HUES6 (cell line): ENCODE measurements at regions not wholly inside any gene's neighbourhood (a gene's known extent, or its start where the extent isn't known, plus 50 kb on each side); places are given as distances from the start of the nearest gene placed in this dataset.

Experiments used
- H3K27ac ChIP-seq: 2 replicates; pipeline ENCODE4 v1.7.0; 2013; ENCODE audit warnings: low read depth, mild to moderate bottlenecking, low read length, inconsistent platforms
- H3K27me3 ChIP-seq: 2 replicates; pipeline ENCODE4 v1.6.1; 2013; ENCODE audit warnings: low read length; ENCODE audit not compliant: control insufficient read depth, insufficient read depth
- H3K36me3 ChIP-seq: 2 replicates; pipeline ENCODE4 v1.6.1; 2013; ENCODE audit warnings: low read length; ENCODE audit not compliant: control insufficient read depth, insufficient read depth
- H3K4me1 ChIP-seq: 2 replicates; pipeline ENCODE4 v1.6.1; 2013; ENCODE audit warnings: low read length; ENCODE audit not compliant: control insufficient read depth, insufficient read depth
- H3K4me3 ChIP-seq: 2 replicates; pipeline ENCODE4 v1.5.1; 2013; ENCODE audit warnings: low read depth, low read length
- H3K9ac ChIP-seq: one replicate; pipeline ENCODE4 v1.6.1; 2013; ENCODE audit warnings: mild to moderate bottlenecking, low read length
- H3K9me3 ChIP-seq: 2 replicates; pipeline ENCODE4 v1.6.1; 2013; ENCODE audit warnings: low read depth, low read length; ENCODE audit not compliant: control insufficient read depth, insufficient read depth

- Histone ChIP-seq H3K9me3 (no peaks in the 10 kb centered on the region), H3K9ac (no peak overlapping the region), H3K27me3 (peaks cover 3% of the 10 kb centered on the region; the same call in 1 of the 2 replicates), H3K27ac (no peak overlapping the region), H3K4me3 (no peak overlapping the region), H3K36me3 (no peaks in the 10 kb centered on the region), H3K4me1 (peaks cover 12% of the 10 kb centered on the region; the same call in 1 of the 2 replicates)
Measured at GRCh38 chr14:94906577-94906976, 136.7 kb upstream of the GSC start.

- no peak overlapping the region for H3K27ac ChIP-seq
- no peak overlapping the region for H3K9ac ChIP-seq
- H3K36me3 ChIP-seq = no peaks in the 10 kb centered on the region
- no peak overlapping the region for H3K4me3 ChIP-seq
- no peaks in the 10 kb centered on the region for H3K9me3 ChIP-seq
- H3K4me1 ChIP-seq = peaks cover 12% of the 10 kb centered on the region; the same call in 1 of the 2 replicates
- H3K27me3 ChIP-seq = peaks cover 3% of the 10 kb centered on the region; the same call in 1 of the 2 replicates
Measured at GRCh38 chr14:94904636-94905035, 134.7 kb upstream of the GSC start.

GRCh38 chr14:94903883-94904282, 134.0 kb upstream of the GSC start:
- H3K4me1 ChIP-seq = peaks cover 12% of the 10 kb centered on the region; the same call in 1 of the 2 replicates
- no peak overlapping the region for H3K27ac ChIP-seq
- no peak overlapping the region for H3K9ac ChIP-seq
- no peaks in the 10 kb centered on the region for H3K36me3 ChIP-seq
- H3K9me3 ChIP-seq = no peaks in the 10 kb centered on the region
- no peak overlapping the region for H3K4me3 ChIP-seq
- H3K27me3 ChIP-seq = peaks cover 3% of the 10 kb centered on the region; the same call in 1 of the 2 replicates

GRCh38 chr14:94903338-94903737, 133.4 kb upstream of the GSC start:
- Histone ChIP-seq H3K9me3 (no peaks in the 10 kb centered on the region), H3K4me1 (peaks cover 12% of the 10 kb centered on the region; the same call in 1 of the 2 replicates), H3K9ac (no peak overlapping the region), H3K27ac (no peak overlapping the region), H3K4me3 (no peak overlapping the region), H3K36me3 (no peaks in the 10 kb centered on the region), H3K27me3 (peaks cover 3% of the 10 kb centered on the region; the same call in 1 of the 2 replicates)

DNA sequence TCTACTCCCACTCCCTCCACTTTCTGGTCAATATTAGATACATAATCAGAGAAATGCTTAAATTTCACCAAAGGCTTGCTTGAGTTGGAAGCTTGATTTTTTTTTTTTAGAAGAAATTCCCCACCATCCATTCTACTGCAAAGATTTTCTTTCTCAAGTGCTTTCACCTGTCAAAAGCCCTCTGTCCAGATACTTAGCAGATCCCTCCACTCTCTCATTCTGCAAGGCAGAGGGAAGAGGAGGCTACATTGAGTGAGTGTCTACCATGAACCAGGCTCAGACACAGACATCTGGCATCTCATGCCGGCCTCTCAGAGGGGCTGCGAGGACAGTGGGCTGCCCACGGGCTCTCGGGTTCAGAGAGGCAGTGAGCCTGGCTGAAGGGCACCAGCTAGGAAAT, 127.6 kb upstream of the GSC start:
- no peak overlapping the region for H3K9ac ChIP-seq
- H3K27me3 ChIP-seq = no peaks in the 10 kb centered on the region
- no peaks in the 10 kb centered on the region for H3K4me1 ChIP-seq
- no peak overlapping the region for H3K4me3 ChIP-seq
- no peak overlapping the region for H3K27ac ChIP-seq
- peaks cover 4% of the 10 kb centered on the region; the same call in 1 of the 2 replicates for H3K9me3 ChIP-seq
- H3K36me3 ChIP-seq = no peaks in the 10 kb centered on the region

DNA sequence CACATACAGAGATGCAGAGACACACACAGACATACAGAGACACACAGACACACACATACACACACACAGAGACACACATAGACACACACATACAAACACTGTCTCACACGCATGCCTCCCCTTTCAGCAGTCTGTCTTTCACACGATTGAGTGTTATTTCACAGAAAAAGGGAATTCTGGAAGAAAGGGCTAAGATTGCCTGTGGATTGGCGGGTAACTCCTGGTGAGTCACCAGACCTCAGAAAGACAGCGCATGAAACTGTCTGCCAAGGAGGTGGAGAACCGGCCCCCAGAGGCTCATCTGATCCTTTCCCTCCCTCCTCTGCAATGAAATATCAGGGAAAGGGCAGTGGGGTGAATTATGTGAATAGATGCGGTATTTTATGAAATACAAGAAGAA, 127.2 kb upstream of the GSC start:
- Histone ChIP-seq H3K4me1 (no peaks in the 10 kb centered on the region), H3K9me3 (peaks cover 4% of the 10 kb centered on the region; the same call in 1 of the 2 replicates), H3K9ac (no peak overlapping the region), H3K27ac (no peak overlapping the region), H3K36me3 (no peaks in the 10 kb centered on the region), H3K4me3 (no peak overlapping the region), H3K27me3 (no peaks in the 10 kb centered on the region)

- Histone ChIP-seq H3K4me3 (no peak overlapping the region), H3K36me3 (no peaks in the 10 kb centered on the region), H3K4me1 (no peaks in the 10 kb centered on the region), H3K9me3 (peaks cover 4% of the 10 kb centered on the region; the same call in 1 of the 2 replicates), H3K27ac (no peak overlapping the region), H3K27me3 (no peaks in the 10 kb centered on the region), H3K9ac (no peak overlapping the region)
Measured at GRCh38 chr14:94893411-94894160, 123.7 kb upstream of the GSC start.

DNA sequence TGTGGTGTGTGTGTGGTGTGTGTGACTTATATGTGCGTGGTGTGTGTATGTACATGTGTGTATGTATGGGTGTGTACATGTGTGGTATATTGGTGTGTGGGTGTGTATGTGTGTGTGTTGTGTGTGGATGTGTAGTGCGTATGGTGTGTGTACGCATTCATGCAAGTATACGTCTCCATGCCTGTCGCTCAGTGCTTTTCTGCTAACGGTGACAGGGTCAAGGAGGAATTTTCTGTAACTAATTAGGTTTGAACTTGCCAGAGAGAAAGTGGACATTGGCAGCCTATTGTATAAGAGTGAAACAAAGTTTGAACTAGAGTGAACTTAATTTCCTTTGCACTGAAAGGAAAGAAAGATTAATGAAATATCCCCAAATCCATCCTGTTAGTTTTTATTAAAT, 120.9 kb upstream of the GSC start:
- Histone ChIP-seq H3K27ac (no peak overlapping the region), H3K9me3 (peaks cover 4% of the 10 kb centered on the region; the same call in 1 of the 2 replicates), H3K27me3 (no peaks in the 10 kb centered on the region), H3K4me3 (no peak overlapping the region), H3K4me1 (peaks cover 5% of the 10 kb centered on the region; the same call in 1 of the 2 replicates), H3K36me3 (no peaks in the 10 kb centered on the region), H3K9ac (no peak overlapping the region)

DNA sequence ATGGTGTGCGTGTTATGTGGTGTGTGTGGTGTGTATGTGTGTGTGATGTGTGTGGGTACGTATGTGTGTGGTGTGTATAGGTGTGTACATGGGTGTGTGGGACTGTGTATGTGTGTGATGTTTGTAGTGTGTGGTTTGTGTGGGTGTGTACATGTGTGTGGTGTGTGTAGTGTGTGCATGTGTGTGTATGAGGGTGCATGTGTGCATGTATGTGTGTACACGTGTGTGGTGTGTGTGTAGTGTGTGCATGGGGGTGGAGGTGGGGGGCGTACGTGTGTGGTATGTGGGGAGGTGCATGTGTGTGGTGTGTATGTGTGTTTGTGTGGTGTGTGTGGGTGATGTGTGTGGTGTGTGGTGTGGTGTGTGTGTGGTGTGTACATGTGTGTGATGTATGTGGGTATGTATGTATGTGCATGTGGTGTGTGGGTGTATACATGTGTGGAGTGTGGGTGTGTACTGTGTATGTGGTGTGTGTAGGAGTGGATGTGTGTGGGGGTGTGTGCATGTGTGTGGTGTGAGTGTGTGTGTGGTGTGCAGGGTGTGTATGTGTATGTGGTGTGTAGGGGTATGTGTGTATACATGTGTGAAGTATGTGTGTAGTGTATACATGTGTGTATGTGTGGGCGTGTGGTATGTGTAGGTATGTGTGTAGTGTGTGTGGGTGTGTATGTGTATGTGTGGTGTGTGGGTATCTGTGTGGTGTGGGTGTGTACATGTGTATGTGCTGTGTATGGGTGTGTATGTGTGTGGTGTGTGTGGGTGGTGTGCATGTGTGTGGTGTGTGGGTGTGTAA, 119.8 kb upstream of the GSC start:
- Histone ChIP-seq H3K4me1 (peaks cover 9% of the 10 kb centered on the region; the same call in 1 of the 2 replicates), H3K27ac (no peak overlapping the region), H3K4me3 (no peak overlapping the region), H3K9me3 (no peaks in the 10 kb centered on the region; the same call in 1 of the 2 replicates), H3K9ac (no peak overlapping the region), H3K36me3 (no peaks in the 10 kb centered on the region), H3K27me3 (no peaks in the 10 kb centered on the region)

DNA sequence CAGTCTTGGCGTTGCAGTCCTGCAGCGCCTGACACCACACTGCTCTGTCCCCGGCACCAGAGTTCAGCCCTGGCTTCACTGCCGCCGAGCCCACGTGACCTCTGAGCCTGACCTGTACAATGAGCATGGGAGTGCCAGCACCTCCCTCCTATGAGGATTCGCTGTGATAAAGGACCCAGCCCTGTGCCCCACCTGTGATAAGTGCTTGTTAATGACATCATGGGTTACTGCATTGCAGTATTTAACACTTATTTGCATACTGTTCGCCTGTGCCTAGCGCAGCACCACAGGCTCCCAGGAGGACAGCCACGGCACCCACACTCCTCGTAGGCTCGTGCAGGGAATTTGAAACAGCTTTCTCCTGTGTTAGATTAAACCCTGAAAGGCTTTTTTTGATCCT, 118.2 kb upstream of the GSC start:
- Histone ChIP-seq H3K4me3 (no peak overlapping the region), H3K27me3 (no peaks in the 10 kb centered on the region), H3K9me3 (no peaks in the 10 kb centered on the region; the same call in 1 of the 2 replicates), H3K27ac (no peak overlapping the region), H3K9ac (no peak overlapping the region), H3K4me1 (peaks cover 9% of the 10 kb centered on the region; the same call in 1 of the 2 replicates), H3K36me3 (no peaks in the 10 kb centered on the region)

- Histone ChIP-seq H3K9me3 (no peaks in the 10 kb centered on the region; the same call in 1 of the 2 replicates), H3K4me1 (peaks cover 9% of the 10 kb centered on the region; the same call in 1 of the 2 replicates), H3K4me3 (no peak overlapping the region), H3K9ac (no peak overlapping the region), H3K27me3 (no peaks in the 10 kb centered on the region), H3K27ac (no peak overlapping the region), H3K36me3 (no peaks in the 10 kb centered on the region)
Measured at GRCh38 chr14:94887591-94887990, 117.7 kb upstream of the GSC start.
